K562 (cell line): ENCODE measurements at regions not wholly inside any gene's neighbourhood (a gene's known extent, or its start where the extent isn't known, plus 50 kb on each side); places are given as distances from the start of the nearest gene placed in this dataset.

ENCODE experiments used
- GABPA ChIP-seq: fragments of 200-800 bp; sonication (Bioruptor generic); conservative IDR thresholded peaks from 2 replicates; pipeline ENCODE4 v1.6.1; 2016; ENCODE audit warnings: low read depth, missing genetic modification characterization, missing compliant biosample characterization
- PHF21A ChIP-seq: fragments of 450-650 bp; IDR thresholded peaks from 2 replicates; pipeline ENCODE4 v1.6.1; 2017; ENCODE audit warnings: low read depth, borderline replicate concordance
- SMARCA5 ChIP-seq: fragments of 450-650 bp; IDR thresholded peaks from 2 replicates; pipeline ENCODE4 v1.6.1; 2016
- SMARCE1 ChIP-seq: fragments of 450-650 bp; IDR thresholded peaks from 2 replicates; pipeline ENCODE4 v1.7.1; 2016; ENCODE audit warnings: mild to moderate bottlenecking
- SUPT5H ChIP-seq: fragments of 450-650 bp; IDR thresholded peaks from 2 replicates; pipeline ENCODE4 v1.6.1; 2016
- TF ChIP-seq, protein P1 (sequence below): fragments of 450-650 bp; IDR thresholded peaks from 2 replicates; pipeline ENCODE4 v1.6.1; 2016; ENCODE audit warnings: mild to moderate bottlenecking, moderate library complexity
- TF ChIP-seq, protein P2 (sequence below): fragments of 250-450 bp; sonication (Bioruptor Pico); IDR thresholded peaks from 2 replicates; pipeline ENCODE4 v1.9.0; 2021; ENCODE audit warnings: mild to moderate bottlenecking, inconsistent platforms
- TF ChIP-seq, protein P3 (sequence below): sonication (generic); formaldehyde crosslinking; IDR thresholded peaks from 2 replicates; pipeline ENCODE4 v1.8.0; 2023; ENCODE audit warnings: mild to moderate bottlenecking, missing genetic modification reagents

DNA sequence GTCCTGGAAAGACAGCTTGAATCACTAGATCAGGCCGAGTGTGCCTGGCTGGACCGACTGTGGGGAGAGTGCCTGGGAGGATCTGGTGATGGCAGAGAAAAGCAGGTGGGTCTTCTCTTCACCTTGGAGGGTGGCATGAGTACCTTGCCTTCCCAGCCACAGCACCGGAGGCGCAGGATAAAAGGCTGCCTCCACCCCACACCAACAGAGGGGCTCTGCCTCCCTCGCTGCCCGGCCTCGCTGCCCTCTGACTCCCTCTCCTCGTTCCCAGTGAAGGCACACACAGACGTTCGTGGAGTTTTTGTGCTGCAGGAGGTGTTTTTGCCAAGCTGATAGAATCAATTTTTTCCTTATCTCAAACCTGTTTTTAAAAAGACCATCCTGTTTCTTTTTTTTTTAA, 71.4 kb upstream of the HAAO start (continued):
- TF ChIP-seq, protein P1, sequence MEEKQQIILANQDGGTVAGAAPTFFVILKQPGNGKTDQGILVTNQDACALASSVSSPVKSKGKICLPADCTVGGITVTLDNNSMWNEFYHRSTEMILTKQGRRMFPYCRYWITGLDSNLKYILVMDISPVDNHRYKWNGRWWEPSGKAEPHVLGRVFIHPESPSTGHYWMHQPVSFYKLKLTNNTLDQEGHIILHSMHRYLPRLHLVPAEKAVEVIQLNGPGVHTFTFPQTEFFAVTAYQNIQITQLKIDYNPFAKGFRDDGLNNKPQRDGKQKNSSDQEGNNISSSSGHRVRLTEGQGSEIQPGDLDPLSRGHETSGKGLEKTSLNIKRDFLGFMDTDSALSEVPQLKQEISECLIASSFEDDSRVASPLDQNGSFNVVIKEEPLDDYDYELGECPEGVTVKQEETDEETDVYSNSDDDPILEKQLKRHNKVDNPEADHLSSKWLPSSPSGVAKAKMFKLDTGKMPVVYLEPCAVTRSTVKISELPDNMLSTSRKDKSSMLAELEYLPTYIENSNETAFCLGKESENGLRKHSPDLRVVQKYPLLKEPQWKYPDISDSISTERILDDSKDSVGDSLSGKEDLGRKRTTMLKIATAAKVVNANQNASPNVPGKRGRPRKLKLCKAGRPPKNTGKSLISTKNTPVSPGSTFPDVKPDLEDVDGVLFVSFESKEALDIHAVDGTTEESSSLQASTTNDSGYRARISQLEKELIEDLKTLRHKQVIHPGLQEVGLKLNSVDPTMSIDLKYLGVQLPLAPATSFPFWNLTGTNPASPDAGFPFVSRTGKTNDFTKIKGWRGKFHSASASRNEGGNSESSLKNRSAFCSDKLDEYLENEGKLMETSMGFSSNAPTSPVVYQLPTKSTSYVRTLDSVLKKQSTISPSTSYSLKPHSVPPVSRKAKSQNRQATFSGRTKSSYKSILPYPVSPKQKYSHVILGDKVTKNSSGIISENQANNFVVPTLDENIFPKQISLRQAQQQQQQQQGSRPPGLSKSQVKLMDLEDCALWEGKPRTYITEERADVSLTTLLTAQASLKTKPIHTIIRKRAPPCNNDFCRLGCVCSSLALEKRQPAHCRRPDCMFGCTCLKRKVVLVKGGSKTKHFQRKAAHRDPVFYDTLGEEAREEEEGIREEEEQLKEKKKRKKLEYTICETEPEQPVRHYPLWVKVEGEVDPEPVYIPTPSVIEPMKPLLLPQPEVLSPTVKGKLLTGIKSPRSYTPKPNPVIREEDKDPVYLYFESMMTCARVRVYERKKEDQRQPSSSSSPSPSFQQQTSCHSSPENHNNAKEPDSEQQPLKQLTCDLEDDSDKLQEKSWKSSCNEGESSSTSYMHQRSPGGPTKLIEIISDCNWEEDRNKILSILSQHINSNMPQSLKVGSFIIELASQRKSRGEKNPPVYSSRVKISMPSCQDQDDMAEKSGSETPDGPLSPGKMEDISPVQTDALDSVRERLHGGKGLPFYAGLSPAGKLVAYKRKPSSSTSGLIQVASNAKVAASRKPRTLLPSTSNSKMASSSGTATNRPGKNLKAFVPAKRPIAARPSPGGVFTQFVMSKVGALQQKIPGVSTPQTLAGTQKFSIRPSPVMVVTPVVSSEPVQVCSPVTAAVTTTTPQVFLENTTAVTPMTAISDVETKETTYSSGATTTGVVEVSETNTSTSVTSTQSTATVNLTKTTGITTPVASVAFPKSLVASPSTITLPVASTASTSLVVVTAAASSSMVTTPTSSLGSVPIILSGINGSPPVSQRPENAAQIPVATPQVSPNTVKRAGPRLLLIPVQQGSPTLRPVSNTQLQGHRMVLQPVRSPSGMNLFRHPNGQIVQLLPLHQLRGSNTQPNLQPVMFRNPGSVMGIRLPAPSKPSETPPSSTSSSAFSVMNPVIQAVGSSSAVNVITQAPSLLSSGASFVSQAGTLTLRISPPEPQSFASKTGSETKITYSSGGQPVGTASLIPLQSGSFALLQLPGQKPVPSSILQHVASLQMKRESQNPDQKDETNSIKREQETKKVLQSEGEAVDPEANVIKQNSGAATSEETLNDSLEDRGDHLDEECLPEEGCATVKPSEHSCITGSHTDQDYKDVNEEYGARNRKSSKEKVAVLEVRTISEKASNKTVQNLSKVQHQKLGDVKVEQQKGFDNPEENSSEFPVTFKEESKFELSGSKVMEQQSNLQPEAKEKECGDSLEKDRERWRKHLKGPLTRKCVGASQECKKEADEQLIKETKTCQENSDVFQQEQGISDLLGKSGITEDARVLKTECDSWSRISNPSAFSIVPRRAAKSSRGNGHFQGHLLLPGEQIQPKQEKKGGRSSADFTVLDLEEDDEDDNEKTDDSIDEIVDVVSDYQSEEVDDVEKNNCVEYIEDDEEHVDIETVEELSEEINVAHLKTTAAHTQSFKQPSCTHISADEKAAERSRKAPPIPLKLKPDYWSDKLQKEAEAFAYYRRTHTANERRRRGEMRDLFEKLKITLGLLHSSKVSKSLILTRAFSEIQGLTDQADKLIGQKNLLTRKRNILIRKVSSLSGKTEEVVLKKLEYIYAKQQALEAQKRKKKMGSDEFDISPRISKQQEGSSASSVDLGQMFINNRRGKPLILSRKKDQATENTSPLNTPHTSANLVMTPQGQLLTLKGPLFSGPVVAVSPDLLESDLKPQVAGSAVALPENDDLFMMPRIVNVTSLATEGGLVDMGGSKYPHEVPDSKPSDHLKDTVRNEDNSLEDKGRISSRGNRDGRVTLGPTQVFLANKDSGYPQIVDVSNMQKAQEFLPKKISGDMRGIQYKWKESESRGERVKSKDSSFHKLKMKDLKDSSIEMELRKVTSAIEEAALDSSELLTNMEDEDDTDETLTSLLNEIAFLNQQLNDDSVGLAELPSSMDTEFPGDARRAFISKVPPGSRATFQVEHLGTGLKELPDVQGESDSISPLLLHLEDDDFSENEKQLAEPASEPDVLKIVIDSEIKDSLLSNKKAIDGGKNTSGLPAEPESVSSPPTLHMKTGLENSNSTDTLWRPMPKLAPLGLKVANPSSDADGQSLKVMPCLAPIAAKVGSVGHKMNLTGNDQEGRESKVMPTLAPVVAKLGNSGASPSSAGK = no peak
- TF ChIP-seq SUPT5H (no peak), SMARCE1 (no peak), PHF21A (no peak), GABPA (tag) (no peak), SMARCA5 (no peak)
- TF ChIP-seq, protein P2, sequence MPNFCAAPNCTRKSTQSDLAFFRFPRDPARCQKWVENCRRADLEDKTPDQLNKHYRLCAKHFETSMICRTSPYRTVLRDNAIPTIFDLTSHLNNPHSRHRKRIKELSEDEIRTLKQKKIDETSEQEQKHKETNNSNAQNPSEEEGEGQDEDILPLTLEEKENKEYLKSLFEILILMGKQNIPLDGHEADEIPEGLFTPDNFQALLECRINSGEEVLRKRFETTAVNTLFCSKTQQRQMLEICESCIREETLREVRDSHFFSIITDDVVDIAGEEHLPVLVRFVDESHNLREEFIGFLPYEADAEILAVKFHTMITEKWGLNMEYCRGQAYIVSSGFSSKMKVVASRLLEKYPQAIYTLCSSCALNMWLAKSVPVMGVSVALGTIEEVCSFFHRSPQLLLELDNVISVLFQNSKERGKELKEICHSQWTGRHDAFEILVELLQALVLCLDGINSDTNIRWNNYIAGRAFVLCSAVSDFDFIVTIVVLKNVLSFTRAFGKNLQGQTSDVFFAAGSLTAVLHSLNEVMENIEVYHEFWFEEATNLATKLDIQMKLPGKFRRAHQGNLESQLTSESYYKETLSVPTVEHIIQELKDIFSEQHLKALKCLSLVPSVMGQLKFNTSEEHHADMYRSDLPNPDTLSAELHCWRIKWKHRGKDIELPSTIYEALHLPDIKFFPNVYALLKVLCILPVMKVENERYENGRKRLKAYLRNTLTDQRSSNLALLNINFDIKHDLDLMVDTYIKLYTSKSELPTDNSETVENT = no peak
- TF ChIP-seq, protein P3, sequence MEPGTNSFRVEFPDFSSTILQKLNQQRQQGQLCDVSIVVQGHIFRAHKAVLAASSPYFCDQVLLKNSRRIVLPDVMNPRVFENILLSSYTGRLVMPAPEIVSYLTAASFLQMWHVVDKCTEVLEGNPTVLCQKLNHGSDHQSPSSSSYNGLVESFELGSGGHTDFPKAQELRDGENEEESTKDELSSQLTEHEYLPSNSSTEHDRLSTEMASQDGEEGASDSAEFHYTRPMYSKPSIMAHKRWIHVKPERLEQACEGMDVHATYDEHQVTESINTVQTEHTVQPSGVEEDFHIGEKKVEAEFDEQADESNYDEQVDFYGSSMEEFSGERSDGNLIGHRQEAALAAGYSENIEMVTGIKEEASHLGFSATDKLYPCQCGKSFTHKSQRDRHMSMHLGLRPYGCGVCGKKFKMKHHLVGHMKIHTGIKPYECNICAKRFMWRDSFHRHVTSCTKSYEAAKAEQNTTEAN = no peak
- TF ChIP-seq, all 486 proteins: peak for 0
